A549 (cell line): ENCODE measurements at regions not wholly inside any gene's neighbourhood (a gene's known extent, or its start where the extent isn't known, plus 50 kb on each side); places are given as distances from the start of the nearest gene placed in this dataset.

Experiments
- ATAC-seq, 2 experiments: fragments of 200-7000 bp in 1 of 2; fragments of >200 bp in 1 of 2; cut with Nextera tagmentation in 1 of 2; cut with Tn5 transposase in 1 of 2; 3 replicates each; pipeline versions ENCODE4 v1.8.0 to v1.9.1; 2018 to 2020; ENCODE audit warnings: mild to moderate bottlenecking in 1 of 2, moderate library complexity in 1 of 2
- CTCF ChIA-PET: fragments of 300-600 bp; sonication (Branson Sonifier 250); formaldehyde crosslinking; extraction: SDS; loops from one replicate; lab custom pipeline; 2021; ENCODE audit warnings: antibody characterized with exemption, inconsistent platforms; lab: Yijun Ruan, JAX
- POLR2A ChIA-PET: fragments of 350-600 bp; formaldehyde crosslinking; extraction: SDS; loops from one replicate; lab custom pipeline; 2021; ENCODE audit warnings: antibody characterized with exemption, inconsistent platforms; lab: Yijun Ruan, JAX
- DNase-seq, 2 experiments: peaks; one replicate each; pipeline versions ENCODE4 v3.0.0 to v3.0.0-alpha.2; 2011 to 2016; ENCODE audit warnings: low read depth in 1 of 2, low spot score in 1 of 2
- FAIRE-seq: peaks from 2 replicates; lab custom pipeline; 2011; peaks lifted over from hg19 to GRCh38; lab: Jason Lieb, UNC
- H3K27ac ChIP-seq, 2 experiments: fragments of >200 bp; sonication (Bioruptor Twin); formaldehyde crosslinking; 3 replicates each; pipeline ENCODE4 v1.5.1; 2016 to 2017
- H3K4me1 ChIP-seq: fragments of >200 bp; sonication (Bioruptor Twin); formaldehyde crosslinking; 3 replicates; pipeline ENCODE4 v1.6.1; 2016
- H3K4me2 ChIP-seq: fragments of >200 bp; sonication (Bioruptor Twin); formaldehyde crosslinking; 3 replicates; pipeline ENCODE4 v1.6.1; 2016
- H3K4me3 ChIP-seq: fragments of >200 bp; sonication (Bioruptor Twin); formaldehyde crosslinking; 3 replicates; pipeline ENCODE4 v1.5.1; 2016
- H3K9me3 ChIP-seq: fragments of >200 bp; sonication (Bioruptor Twin); formaldehyde crosslinking; 3 replicates; pipeline ENCODE4 v1.6.1; 2016
- CEBPB ChIP-seq, 2 experiments: fragments of >200 bp in 1 of 2; sonication (Bioruptor Twin) in 1 of 2; formaldehyde crosslinking in 1 of 2; IDR thresholded peaks; 2 replicates each; pipeline ENCODE4 v1.6.1; 2012 to 2016
- CHD2 ChIP-seq: fragments of 150-350 bp; IDR thresholded peaks from 2 replicates; pipeline ENCODE4 v1.6.1; 2014; ENCODE audit warnings: low read length; ENCODE audit not compliant: partially characterized antibody
- EHMT2 ChIP-seq: fragments of 200-600 bp; sonication (generic); IDR thresholded peaks from 2 replicates; pipeline ENCODE4 v1.6.1; 2016; ENCODE audit warnings: antibody characterized with exemption, low read depth, mild to moderate bottlenecking, moderate library complexity
- ELK1 ChIP-seq: fragments of 150-350 bp; IDR thresholded peaks from 2 replicates; pipeline ENCODE4 v1.6.1; 2014; ENCODE audit warnings: low read depth, mild to moderate bottlenecking, low read length
- ESRRA ChIP-seq: fragments of 150-350 bp; IDR thresholded peaks from 2 replicates; pipeline ENCODE4 v1.6.1; 2014; ENCODE audit warnings: mild to moderate bottlenecking, low read length, borderline replicate concordance
- FOSB ChIP-seq: fragments of 250-450 bp; sonication (Bioruptor Pico); IDR thresholded peaks from 2 replicates; pipeline ENCODE4 v1.5.0; 2020; ENCODE audit warnings: mild to moderate bottlenecking, moderate library complexity
- FOXS1 ChIP-seq: fragments of 250-450 bp; sonication (Bioruptor Pico); IDR thresholded peaks from 2 replicates; pipeline ENCODE4 v1.5.0; 2020; ENCODE audit warnings: mild to moderate bottlenecking, moderate library complexity
- GATA3 ChIP-seq: IDR thresholded peaks from 2 replicates; pipeline ENCODE4 v1.6.1; 2012; ENCODE audit warnings: borderline replicate concordance
- KDM1A ChIP-seq: fragments of 200-600 bp; sonication (generic); IDR thresholded peaks from 2 replicates; pipeline ENCODE4 v1.6.1; 2016; ENCODE audit warnings: low read depth, mild to moderate bottlenecking
- KDM5A ChIP-seq: fragments of 200-600 bp; sonication (generic); IDR thresholded peaks from 2 replicates; pipeline ENCODE4 v1.6.1; 2016; ENCODE audit warnings: antibody characterized with exemption, mild to moderate bottlenecking
- MYC ChIP-seq: IDR thresholded peaks from 2 replicates; pipeline ENCODE4 v1.6.1; 2012; ENCODE audit warnings: mild to moderate bottlenecking, inconsistent platforms, low read length, improper control_type of control experiment, borderline replicate concordance
- NPAS2 ChIP-seq: fragments of 250-450 bp; sonication (Bioruptor Pico); IDR thresholded peaks from 2 replicates; pipeline ENCODE4 v1.8.0; 2022; ENCODE audit warnings: mild to moderate bottlenecking, moderate library complexity, borderline replicate concordance
- NR3C1 ChIP-seq: fragments of >200 bp; sonication (Bioruptor Twin); formaldehyde crosslinking; IDR thresholded peaks from 3 replicates; pipeline ENCODE4 v1.6.1; 2017
- RAD21 ChIP-seq, 2 experiments: fragments of >200 bp in 1 of 2; sonication (Bioruptor Twin) in 1 of 2; formaldehyde crosslinking in 1 of 2; IDR thresholded peaks in 1 of 2; conservative IDR thresholded peaks in 1 of 2; 2 replicates in 1 of 2; 3 replicates in 1 of 2; pipeline ENCODE4 v1.6.1; 2012 to 2018; ENCODE audit warnings: inconsistent platforms in 1 of 2
- RCOR1 ChIP-seq: fragments of 150-350 bp; IDR thresholded peaks from 2 replicates; pipeline ENCODE4 v1.6.1; 2014; ENCODE audit warnings: antibody characterized with exemption, low read length, low read depth
- REST ChIP-seq: fragments of 200-600 bp; sonication (generic); IDR thresholded peaks from 2 replicates; pipeline ENCODE4 v1.6.1; 2016; ENCODE audit warnings: antibody characterized with exemption, mild to moderate bottlenecking, moderate library complexity
- RNF2 ChIP-seq: fragments of 200-600 bp; sonication (generic); IDR thresholded peaks from 2 replicates; pipeline ENCODE4 v1.6.1; 2016; ENCODE audit warnings: low read depth, mild to moderate bottlenecking, antibody characterized with exemption, moderate library complexity, borderline replicate concordance
- SMC3 ChIP-seq: fragments of >200 bp; sonication (Bioruptor Twin); formaldehyde crosslinking; IDR thresholded peaks from 3 replicates; pipeline ENCODE4 v1.6.1; 2018; ENCODE audit warnings: inconsistent platforms
- SREBF2 ChIP-seq: fragments of 450-650 bp; IDR thresholded peaks from 2 replicates; pipeline ENCODE4 v1.6.1; 2014; ENCODE audit warnings: mild to moderate bottlenecking, moderate library complexity
- TFCP2L1 ChIP-seq: fragments of 250-450 bp; sonication (Bioruptor Pico); IDR thresholded peaks from 2 replicates; pipeline ENCODE4 v1.5.0; 2021; ENCODE audit warnings: mild to moderate bottlenecking
- TP53 ChIP-seq: fragments of 250-450 bp; sonication (Bioruptor Pico); IDR thresholded peaks from 2 replicates; pipeline ENCODE4 v1.5.0; 2021; ENCODE audit warnings: mild to moderate bottlenecking, moderate library complexity
- ZSCAN20 ChIP-seq: fragments of 250-450 bp; sonication (Bioruptor Pico); IDR thresholded peaks from 2 replicates; pipeline ENCODE4 v1.8.0; 2022; ENCODE audit warnings: mild to moderate bottlenecking, moderate library complexity
- WGBS: methylation state at CpG from one replicate; pipeline ENCODE4 v1.1.6; 2017; ENCODE audit errors: missing lambda C conversion rate; 5-methylcytosine and 5-hydroxymethylcytosine counted together
- TF ChIP-seq, protein P1 (sequence below): IDR thresholded peaks from 2 replicates; pipeline ENCODE4 v1.6.1; 2012
- TF ChIP-seq, protein P2 (sequence below): fragments of 450-650 bp; IDR thresholded peaks from 2 replicates; pipeline ENCODE4 v1.6.1; 2014; ENCODE audit warnings: antibody characterized with exemption
- TF ChIP-seq, protein P3 (sequence below): IDR thresholded peaks from 2 replicates; pipeline ENCODE4 v1.6.1; 2012; ENCODE audit warnings: low read depth, borderline replicate concordance

DNA sequence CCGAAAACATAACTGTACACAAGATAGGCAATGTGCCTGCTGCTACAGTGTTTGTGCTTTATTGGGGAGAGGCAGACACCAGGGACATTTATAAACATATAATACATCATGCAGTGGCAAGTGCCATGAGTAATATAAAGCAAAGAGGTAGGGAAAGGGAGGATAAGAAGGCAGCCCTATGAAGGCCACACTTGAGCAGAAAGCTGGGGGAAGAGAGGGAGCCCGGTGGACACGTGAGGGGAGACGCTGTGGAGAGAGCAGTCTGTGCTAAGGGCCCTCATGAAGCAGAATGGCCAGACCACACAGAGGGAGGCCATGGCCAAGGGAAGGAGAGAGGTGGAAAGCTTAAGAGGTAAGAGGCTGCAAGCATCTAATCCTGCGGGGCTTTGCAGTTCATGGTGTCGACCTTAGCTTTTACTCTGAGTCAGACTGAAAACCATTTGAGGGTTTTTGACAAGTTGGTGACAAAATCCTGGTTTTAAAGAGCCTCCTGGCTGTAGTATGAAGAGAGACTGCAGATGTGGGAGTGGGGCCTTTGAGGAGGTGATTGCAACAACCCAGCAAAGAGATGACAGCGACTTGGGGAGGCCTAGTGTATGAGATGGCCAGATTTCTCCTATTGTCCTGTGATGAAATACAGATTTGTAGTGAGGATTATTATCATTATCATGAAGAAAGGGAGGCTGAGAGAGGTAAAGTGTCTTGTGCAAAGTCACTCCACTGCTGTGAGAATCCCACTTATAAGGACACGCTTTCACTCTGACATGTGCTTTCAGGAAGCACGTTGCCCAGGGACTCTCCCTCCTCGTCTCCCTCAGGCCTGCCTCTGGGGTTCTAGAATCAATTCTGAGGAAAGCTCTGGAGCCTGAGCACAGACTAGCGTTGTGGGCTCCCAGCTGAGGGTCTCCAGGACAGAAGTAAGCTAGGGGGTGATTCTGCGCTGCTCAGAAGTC, 192.9 kb downstream of the RHOU start:
- no peak for ATAC-seq
- CTCF ChIA-PET = interaction anchor here (1.0 to 1.5 kb wide), 3 partner anchors 10 to 274 kb away, joined by 3 read pairs; no protein-coding TSS in a partner anchor
- Histone ChIP-seq H3K4me2 (no peak overlapping the region), H3K4me1 (no peaks in the 10 kb centered on the region), H3K27ac (no peak overlapping the region), H3K4me3 (no peak overlapping the region), H3K9me3 (peaks cover 14% of the 10 kb centered on the region; the same call in 2 of the 3 replicates)
- WGBS = 76% methylated on average over 12 of the region's 12 CpGs
- no peak for DNase-seq
- FAIRE-seq = no peak
- POLR2A ChIA-PET = no interaction called here
- TF ChIP-seq TFCP2L1 (no peak), NPAS2 (CRISPR knock-in tag) (no peak), RCOR1 (no peak), REST (no peak), SREBF2 (no peak), RNF2 (no peak), RAD21 (conservative IDR thresholded peaks at IDR 0.05 in 1 of 2, IDR thresholded peaks at IDR 0.05 in 1 of 2) (no peak), TP53 (CRISPR knock-in tag) (no peak), KDM5A (no peak), FOXS1 (CRISPR knock-in tag) (no peak), EHMT2 (no peak), ELK1 (no peak)
- TF ChIP-seq, protein P1, sequence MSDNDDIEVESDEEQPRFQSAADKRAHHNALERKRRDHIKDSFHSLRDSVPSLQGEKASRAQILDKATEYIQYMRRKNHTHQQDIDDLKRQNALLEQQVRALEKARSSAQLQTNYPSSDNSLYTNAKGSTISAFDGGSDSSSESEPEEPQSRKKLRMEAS = no peak

GRCh38 chr1:228929476-228930027, 194.3 kb downstream of the RHOU start:
- POLR2A ChIA-PET = no interaction called here
- CTCF ChIA-PET = interaction anchor here (1.0 to 1.5 kb wide), 3 partner anchors 8 to 272 kb away, joined by 3 to 4 read pairs (median 3); no protein-coding TSS in a partner anchor
- ATAC-seq (no peak), FAIRE-seq (no peak), DNase-seq (no peak)
- Histone ChIP-seq H3K9me3 (peaks cover 14% of the 10 kb centered on the region; the same call in 2 of the 3 replicates), H3K4me2 (no peak overlapping the region), H3K4me1 (no peaks in the 10 kb centered on the region), H3K27ac (no peak overlapping the region), H3K4me3 (no peak overlapping the region)
- no peak for TF ChIP-seq NR3C1
- TF ChIP-seq CHD2 = no peak
- no peak for TF ChIP-seq ESRRA
- no peak for TF ChIP-seq SMC3
- TF ChIP-seq ELK1 = no peak
- TF ChIP-seq FOXS1 (CRISPR knock-in tag) = no peak
- no peak for TF ChIP-seq KDM1A
- no peak for TF ChIP-seq CEBPB (IDR thresholded peaks at IDR 0.05)
- TF ChIP-seq, protein P2, sequence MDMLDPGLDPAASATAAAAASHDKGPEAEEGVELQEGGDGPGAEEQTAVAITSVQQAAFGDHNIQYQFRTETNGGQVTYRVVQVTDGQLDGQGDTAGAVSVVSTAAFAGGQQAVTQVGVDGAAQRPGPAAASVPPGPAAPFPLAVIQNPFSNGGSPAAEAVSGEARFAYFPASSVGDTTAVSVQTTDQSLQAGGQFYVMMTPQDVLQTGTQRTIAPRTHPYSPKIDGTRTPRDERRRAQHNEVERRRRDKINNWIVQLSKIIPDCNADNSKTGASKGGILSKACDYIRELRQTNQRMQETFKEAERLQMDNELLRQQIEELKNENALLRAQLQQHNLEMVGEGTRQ = no peak
- TF ChIP-seq FOSB = no peak
- TF ChIP-seq GATA3 = no peak
- TF ChIP-seq, protein P3, sequence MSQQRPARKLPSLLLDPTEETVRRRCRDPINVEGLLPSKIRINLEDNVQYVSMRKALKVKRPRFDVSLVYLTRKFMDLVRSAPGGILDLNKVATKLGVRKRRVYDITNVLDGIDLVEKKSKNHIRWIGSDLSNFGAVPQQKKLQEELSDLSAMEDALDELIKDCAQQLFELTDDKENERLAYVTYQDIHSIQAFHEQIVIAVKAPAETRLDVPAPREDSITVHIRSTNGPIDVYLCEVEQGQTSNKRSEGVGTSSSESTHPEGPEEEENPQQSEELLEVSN = no peak
- TF ChIP-seq ZSCAN20 (CRISPR knock-in tag) = no peak
- no peak for TF ChIP-seq MYC
- 58% methylated on average over 4 of the region's 4 CpGs for WGBS
